ENCODE measurements at regions not wholly inside any gene's neighbourhood (a gene's known extent, or its start where the extent isn't known, plus 50 kb on each side); places are given as distances from the start of the nearest gene placed in this dataset.

- DNase-seq (ENCODE audit: low spot score in 2 of 2) (no peak), ATAC-seq (no peak)
- H3K4me1 Mint-ChIP-seq: no peaks in the 10 kb centered on the region
- H3K27ac Mint-ChIP-seq: no peak overlapping the region
- H3K9me3 Mint-ChIP-seq: peaks cover 19% of the 10 kb centered on the region
- no peak overlapping the region for H3K4me3 Mint-ChIP-seq
- H3K36me3 Mint-ChIP-seq: no peaks in the 10 kb centered on the region
Observed at GRCh38 chr6:62465206-62465605, 179.2 kb upstream of the KHDRBS2 start.

GRCh38 chr6:62452586-62452985 lies 166.6 kb upstream of the KHDRBS2 start:
- Mint-ChIP-seq H3K4me3 (no peak overlapping the region), H3K27ac (no peak overlapping the region), H3K4me1 (no peaks in the 10 kb centered on the region), H3K36me3 (no peaks in the 10 kb centered on the region), H3K9me3 (peaks cover 24% of the 10 kb centered on the region)
- ATAC-seq (no peak), DNase-seq (ENCODE audit: low spot score in 2 of 2) (no peak)

GRCh38 chr6:62446647-62447316 lies 160.8 kb upstream of the KHDRBS2 start:
- Mint-ChIP-seq H3K36me3 (no peaks in the 10 kb centered on the region), H3K4me1 (no peaks in the 10 kb centered on the region), H3K27ac (no peak overlapping the region), H3K9me3 (peaks cover 29% of the 10 kb centered on the region), H3K4me3 (no peak overlapping the region)
- no peak for DNase-seq (ENCODE audit: low spot score in 2 of 2)
- ATAC-seq: no peak

- DNase-seq (ENCODE audit: low spot score in 2 of 2) (no peak), ATAC-seq (no peak)
- Mint-ChIP-seq H3K36me3 (no peaks in the 10 kb centered on the region), H3K4me3 (no peak overlapping the region), H3K9me3 (peaks cover 30% of the 10 kb centered on the region), H3K27ac (no peak overlapping the region), H3K4me1 (no peaks in the 10 kb centered on the region)
Observed at GRCh38 chr6:62445521-62445920, 159.5 kb upstream of the KHDRBS2 start.

GRCh38 chr6:62441182-62441581 lies 155.2 kb upstream of the KHDRBS2 start:
- ATAC-seq (no peak), DNase-seq (ENCODE audit: low spot score in 2 of 2) (no peak)
- Mint-ChIP-seq H3K4me1 (no peaks in the 10 kb centered on the region), H3K36me3 (no peaks in the 10 kb centered on the region), H3K4me3 (no peak overlapping the region), H3K9me3 (peaks cover 40% of the 10 kb centered on the region), H3K27ac (no peak overlapping the region)

- ATAC-seq (no peak), DNase-seq (ENCODE audit: low spot score in 2 of 2) (no peak)
- Mint-ChIP-seq H3K36me3 (no peaks in the 10 kb centered on the region), H3K4me3 (no peak overlapping the region), H3K9me3 (peaks cover 17% of the 10 kb centered on the region), H3K27ac (no peak overlapping the region), H3K4me1 (no peaks in the 10 kb centered on the region)
Observed at GRCh38 chr6:62429781-62430180, 143.8 kb upstream of the KHDRBS2 start.

GRCh38 chr6:62400521-62401259 lies 114.7 kb upstream of the KHDRBS2 start:
- Mint-ChIP-seq H3K9me3 (peaks cover 20% of the 10 kb centered on the region), H3K27ac (no peak overlapping the region), H3K4me3 (no peak overlapping the region), H3K36me3 (no peaks in the 10 kb centered on the region), H3K4me1 (no peaks in the 10 kb centered on the region)
- ATAC-seq (no peak), DNase-seq (ENCODE audit: low spot score in 2 of 2) (no peak)

GRCh38 chr6:62393608-62394007 lies 107.6 kb upstream of the KHDRBS2 start:
- DNase-seq (ENCODE audit: low spot score in 2 of 2): no peak
- no peak overlapping the region for H3K27ac Mint-ChIP-seq
- no peaks in the 10 kb centered on the region for H3K4me1 Mint-ChIP-seq
- peaks cover 16% of the 10 kb centered on the region for H3K9me3 Mint-ChIP-seq
- H3K4me3 Mint-ChIP-seq: no peak overlapping the region
- no peak for ATAC-seq
- no peaks in the 10 kb centered on the region for H3K36me3 Mint-ChIP-seq

GRCh38 chr6:62392291-62392690 lies 106.3 kb upstream of the KHDRBS2 start:
- H3K36me3 Mint-ChIP-seq: no peaks in the 10 kb centered on the region
- H3K4me1 Mint-ChIP-seq: no peaks in the 10 kb centered on the region
- H3K4me3 Mint-ChIP-seq: no peak overlapping the region
- H3K9me3 Mint-ChIP-seq: peaks cover 21% of the 10 kb centered on the region
- H3K27ac Mint-ChIP-seq: no peak overlapping the region
- DNase-seq (ENCODE audit: low spot score in 2 of 2) (no peak), ATAC-seq (no peak)

GRCh38 chr6:62391358-62391757 lies 105.3 kb upstream of the KHDRBS2 start:
- no peak overlapping the region for H3K27ac Mint-ChIP-seq
- no peaks in the 10 kb centered on the region for H3K36me3 Mint-ChIP-seq
- no peak overlapping the region for H3K4me3 Mint-ChIP-seq
- ATAC-seq (no peak), DNase-seq (ENCODE audit: low spot score in 2 of 2) (no peak)
- H3K4me1 Mint-ChIP-seq: no peaks in the 10 kb centered on the region
- peaks cover 21% of the 10 kb centered on the region for H3K9me3 Mint-ChIP-seq

- no peaks in the 10 kb centered on the region for H3K4me1 Mint-ChIP-seq
- H3K9me3 Mint-ChIP-seq: peaks cover 21% of the 10 kb centered on the region
- no peak overlapping the region for H3K27ac Mint-ChIP-seq
- DNase-seq (ENCODE audit: low spot score in 2 of 2) (no peak), ATAC-seq (no peak)
- H3K36me3 Mint-ChIP-seq: no peaks in the 10 kb centered on the region
- no peak overlapping the region for H3K4me3 Mint-ChIP-seq
Observed at GRCh38 chr6:62390401-62390800, 104.4 kb upstream of the KHDRBS2 start.

GRCh38 chr6:62371453-62372210 lies 85.6 kb upstream of the KHDRBS2 start:
- no peak overlapping the region for H3K4me3 Mint-ChIP-seq
- H3K9me3 Mint-ChIP-seq: peaks cover 12% of the 10 kb centered on the region
- ATAC-seq (no peak), DNase-seq (ENCODE audit: low spot score in 2 of 2) (no peak)
- no peaks in the 10 kb centered on the region for H3K36me3 Mint-ChIP-seq
- no peak overlapping the region for H3K27ac Mint-ChIP-seq
- H3K4me1 Mint-ChIP-seq: no peaks in the 10 kb centered on the region

GRCh38 chr6:62367601-62368000 lies 81.6 kb upstream of the KHDRBS2 start:
- DNase-seq (ENCODE audit: low spot score in 2 of 2) (no peak), ATAC-seq (no peak)
- H3K4me1 Mint-ChIP-seq: no peaks in the 10 kb centered on the region
- H3K9me3 Mint-ChIP-seq: peaks cover 13% of the 10 kb centered on the region
- no peak overlapping the region for H3K27ac Mint-ChIP-seq
- H3K4me3 Mint-ChIP-seq: no peak overlapping the region
- no peaks in the 10 kb centered on the region for H3K36me3 Mint-ChIP-seq

- ATAC-seq: no peak
- H3K27ac Mint-ChIP-seq: no peak overlapping the region
- H3K9me3 Mint-ChIP-seq: peaks cover 25% of the 10 kb centered on the region
- no peaks in the 10 kb centered on the region for H3K4me1 Mint-ChIP-seq
- H3K36me3 Mint-ChIP-seq: no peaks in the 10 kb centered on the region
- no peak overlapping the region for H3K4me3 Mint-ChIP-seq
- no peak for DNase-seq (ENCODE audit: low spot score in 2 of 2)
Observed at GRCh38 chr6:62362097-62362496, 76.1 kb upstream of the KHDRBS2 start.

- Mint-ChIP-seq H3K4me3 (no peak overlapping the region), H3K9me3 (peaks cover 21% of the 10 kb centered on the region), H3K4me1 (no peaks in the 10 kb centered on the region), H3K36me3 (no peaks in the 10 kb centered on the region), H3K27ac (no peak overlapping the region)
- DNase-seq (ENCODE audit: low spot score in 2 of 2): no peak
- ATAC-seq: no peak
Observed at GRCh38 chr6:62357835-62358234, 71.8 kb upstream of the KHDRBS2 start.

GRCh38 chr6:62354261-62354660 lies 68.2 kb upstream of the KHDRBS2 start:
- DNase-seq (ENCODE audit: low spot score in 2 of 2): no peak
- H3K36me3 Mint-ChIP-seq: no peaks in the 10 kb centered on the region
- H3K4me1 Mint-ChIP-seq: no peaks in the 10 kb centered on the region
- peaks cover 20% of the 10 kb centered on the region for H3K9me3 Mint-ChIP-seq
- ATAC-seq: no peak
- H3K27ac Mint-ChIP-seq: no peak overlapping the region
- H3K4me3 Mint-ChIP-seq: no peak overlapping the region
